ENCODE measurements at regions not wholly inside any gene's neighbourhood (a gene's known extent, or its start where the extent isn't known, plus 50 kb on each side); places are given as distances from the start of the nearest gene placed in this dataset.

DNA sequence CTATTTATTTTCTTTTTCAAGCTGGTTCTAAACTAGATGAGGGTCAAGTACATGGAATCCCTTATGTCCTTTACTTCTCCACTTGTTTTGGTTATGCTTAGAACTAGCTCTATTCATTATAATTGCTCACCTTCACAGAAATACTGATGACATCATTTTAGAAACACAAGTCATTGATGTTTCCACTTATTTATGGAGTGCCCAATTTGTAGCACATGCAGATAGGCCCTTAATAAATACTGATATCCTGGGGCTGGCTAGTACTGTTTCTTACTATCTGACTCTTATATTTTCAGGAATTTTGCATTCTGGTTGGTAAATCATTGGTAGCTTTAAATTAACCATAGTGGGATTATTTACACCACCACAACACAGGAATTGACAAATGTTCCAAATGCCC is 112.2 kb downstream of the NAA11 start:
- no peaks in the 10 kb centered on the region for H3K27me3 ChIP-seq (ENCODE audit: insufficient read depth, poor library complexity, severe bottlenecking)
- H3K4me3 ChIP-seq (replicated peaks; ENCODE audit: insufficient read depth, low read length), result no peak overlapping the region
- H3K27ac ChIP-seq (replicated peaks), result no peak overlapping the region
- TF ChIP-seq POLR2AphosphoS5 (IDR thresholded peaks at IDR 0.05; ENCODE audit: low read depth), result no peak
- TF ChIP-seq, protein P1, sequence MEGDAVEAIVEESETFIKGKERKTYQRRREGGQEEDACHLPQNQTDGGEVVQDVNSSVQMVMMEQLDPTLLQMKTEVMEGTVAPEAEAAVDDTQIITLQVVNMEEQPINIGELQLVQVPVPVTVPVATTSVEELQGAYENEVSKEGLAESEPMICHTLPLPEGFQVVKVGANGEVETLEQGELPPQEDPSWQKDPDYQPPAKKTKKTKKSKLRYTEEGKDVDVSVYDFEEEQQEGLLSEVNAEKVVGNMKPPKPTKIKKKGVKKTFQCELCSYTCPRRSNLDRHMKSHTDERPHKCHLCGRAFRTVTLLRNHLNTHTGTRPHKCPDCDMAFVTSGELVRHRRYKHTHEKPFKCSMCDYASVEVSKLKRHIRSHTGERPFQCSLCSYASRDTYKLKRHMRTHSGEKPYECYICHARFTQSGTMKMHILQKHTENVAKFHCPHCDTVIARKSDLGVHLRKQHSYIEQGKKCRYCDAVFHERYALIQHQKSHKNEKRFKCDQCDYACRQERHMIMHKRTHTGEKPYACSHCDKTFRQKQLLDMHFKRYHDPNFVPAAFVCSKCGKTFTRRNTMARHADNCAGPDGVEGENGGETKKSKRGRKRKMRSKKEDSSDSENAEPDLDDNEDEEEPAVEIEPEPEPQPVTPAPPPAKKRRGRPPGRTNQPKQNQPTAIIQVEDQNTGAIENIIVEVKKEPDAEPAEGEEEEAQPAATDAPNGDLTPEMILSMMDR (IDR thresholded peaks at IDR 0.05; ENCODE audit: insufficient read depth, low read length), result no peak
- TF ChIP-seq SPI1 (IDR thresholded peaks at IDR 0.05; ENCODE audit: borderline replicate concordance, low read depth), result no peak
- TF ChIP-seq, protein P2, sequence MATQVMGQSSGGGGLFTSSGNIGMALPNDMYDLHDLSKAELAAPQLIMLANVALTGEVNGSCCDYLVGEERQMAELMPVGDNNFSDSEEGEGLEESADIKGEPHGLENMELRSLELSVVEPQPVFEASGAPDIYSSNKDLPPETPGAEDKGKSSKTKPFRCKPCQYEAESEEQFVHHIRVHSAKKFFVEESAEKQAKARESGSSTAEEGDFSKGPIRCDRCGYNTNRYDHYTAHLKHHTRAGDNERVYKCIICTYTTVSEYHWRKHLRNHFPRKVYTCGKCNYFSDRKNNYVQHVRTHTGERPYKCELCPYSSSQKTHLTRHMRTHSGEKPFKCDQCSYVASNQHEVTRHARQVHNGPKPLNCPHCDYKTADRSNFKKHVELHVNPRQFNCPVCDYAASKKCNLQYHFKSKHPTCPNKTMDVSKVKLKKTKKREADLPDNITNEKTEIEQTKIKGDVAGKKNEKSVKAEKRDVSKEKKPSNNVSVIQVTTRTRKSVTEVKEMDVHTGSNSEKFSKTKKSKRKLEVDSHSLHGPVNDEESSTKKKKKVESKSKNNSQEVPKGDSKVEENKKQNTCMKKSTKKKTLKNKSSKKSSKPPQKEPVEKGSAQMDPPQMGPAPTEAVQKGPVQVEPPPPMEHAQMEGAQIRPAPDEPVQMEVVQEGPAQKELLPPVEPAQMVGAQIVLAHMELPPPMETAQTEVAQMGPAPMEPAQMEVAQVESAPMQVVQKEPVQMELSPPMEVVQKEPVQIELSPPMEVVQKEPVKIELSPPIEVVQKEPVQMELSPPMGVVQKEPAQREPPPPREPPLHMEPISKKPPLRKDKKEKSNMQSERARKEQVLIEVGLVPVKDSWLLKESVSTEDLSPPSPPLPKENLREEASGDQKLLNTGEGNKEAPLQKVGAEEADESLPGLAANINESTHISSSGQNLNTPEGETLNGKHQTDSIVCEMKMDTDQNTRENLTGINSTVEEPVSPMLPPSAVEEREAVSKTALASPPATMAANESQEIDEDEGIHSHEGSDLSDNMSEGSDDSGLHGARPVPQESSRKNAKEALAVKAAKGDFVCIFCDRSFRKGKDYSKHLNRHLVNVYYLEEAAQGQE (IDR thresholded peaks at IDR 0.05; ENCODE audit: insufficient replicate concordance, low read depth), result no peak
- TF ChIP-seq GABPA (IDR thresholded peaks at IDR 0.05; ENCODE audit: low read depth), result no peak
- DNase-seq (ENCODE audit: low read depth in 1 of 2, low spot score in 1 of 2), result no peak

DNA sequence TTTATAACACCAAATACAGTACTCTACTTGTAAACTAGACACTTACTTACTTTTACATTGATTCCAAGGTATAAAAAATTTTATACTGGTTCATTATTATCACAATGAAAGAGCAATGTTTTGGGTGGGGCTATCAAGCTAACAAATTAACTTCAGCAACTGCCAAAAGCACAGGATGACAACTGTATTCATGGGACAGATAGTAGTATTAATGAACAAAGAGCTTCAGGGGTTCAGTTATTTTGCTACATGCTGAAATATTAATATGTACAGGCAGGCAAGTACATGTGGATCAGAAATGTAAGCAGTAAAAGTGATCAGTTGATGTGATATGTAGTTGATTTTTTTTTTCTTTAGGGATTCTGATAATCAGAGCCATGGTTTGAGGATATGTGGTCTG is 112.9 kb downstream of the NAA11 start:
- DNase-seq (ENCODE audit: low read depth in 1 of 2, low spot score in 1 of 2), result no peak
- H3K27ac ChIP-seq (replicated peaks), result peak overlapping the region; percentile 24; the same call in 1 of the 2 replicates
- no peak for TF ChIP-seq POLR2AphosphoS5 (IDR thresholded peaks at IDR 0.05; ENCODE audit: low read depth)
- TF ChIP-seq SPI1 (IDR thresholded peaks at IDR 0.05; ENCODE audit: borderline replicate concordance, low read depth), result no peak
- TF ChIP-seq, protein P2 (IDR thresholded peaks at IDR 0.05; ENCODE audit: insufficient replicate concordance, low read depth), result no peak
- no peak for TF ChIP-seq GABPA (IDR thresholded peaks at IDR 0.05; ENCODE audit: low read depth)
- TF ChIP-seq, protein P1 (IDR thresholded peaks at IDR 0.05; ENCODE audit: insufficient read depth, low read length), result no peak
- no peak overlapping the region for H3K4me3 ChIP-seq (replicated peaks; ENCODE audit: insufficient read depth, low read length)
- H3K27me3 ChIP-seq (ENCODE audit: insufficient read depth, poor library complexity, severe bottlenecking), result no peaks in the 10 kb centered on the region

DNA sequence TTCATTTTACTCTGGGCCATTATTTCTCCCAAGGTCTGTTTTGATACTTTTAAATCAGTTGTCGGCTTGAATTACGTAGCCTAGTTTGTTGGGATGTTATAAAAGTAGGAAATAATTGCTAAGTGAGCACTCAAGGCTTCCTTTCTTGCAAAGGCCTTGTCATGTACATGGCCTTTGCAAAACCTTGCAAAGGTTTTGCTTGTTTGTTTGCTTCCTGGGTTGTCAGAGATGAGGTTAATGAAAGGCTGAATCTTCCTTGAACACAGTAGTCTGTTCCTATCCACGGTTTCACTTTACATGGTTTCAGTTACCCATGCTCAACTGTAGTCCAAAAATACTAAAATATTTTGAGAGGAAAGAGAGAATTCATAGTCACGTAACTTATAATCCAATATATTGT is 113.5 kb downstream of the NAA11 start:
- no peaks in the 10 kb centered on the region for H3K27me3 ChIP-seq (ENCODE audit: insufficient read depth, poor library complexity, severe bottlenecking)
- no peak for TF ChIP-seq POLR2AphosphoS5 (IDR thresholded peaks at IDR 0.05; ENCODE audit: low read depth)
- no peak for DNase-seq (ENCODE audit: low read depth in 1 of 2, low spot score in 1 of 2)
- H3K27ac ChIP-seq (replicated peaks), result peak overlapping the region; percentile 97
- no peak overlapping the region for H3K4me3 ChIP-seq (replicated peaks; ENCODE audit: insufficient read depth, low read length)

DNA sequence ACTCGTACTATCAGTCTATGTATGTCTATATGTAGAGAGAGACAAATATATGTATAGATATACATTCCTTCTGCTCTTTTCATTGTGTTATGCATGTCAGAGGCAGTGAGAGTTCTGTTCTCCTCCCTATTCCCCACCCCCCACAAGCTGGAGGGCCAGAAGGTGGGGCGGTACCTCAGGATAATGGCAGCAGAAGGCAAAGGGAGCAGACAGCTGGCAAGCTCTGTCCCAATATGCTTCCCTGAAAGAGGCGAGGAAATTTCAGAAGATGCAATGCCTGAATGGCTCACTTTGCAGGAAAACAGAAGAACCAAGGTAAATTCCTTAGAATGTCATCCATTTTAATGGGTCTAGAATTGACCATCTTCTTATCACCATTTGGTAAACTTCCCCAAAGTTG is 114.4 kb downstream of the NAA11 start:
- peak overlapping the region; percentile 97 for H3K27ac ChIP-seq (replicated peaks)
- TF ChIP-seq GABPA (IDR thresholded peaks at IDR 0.05; ENCODE audit: low read depth), result no peak
- TF ChIP-seq SPI1 (IDR thresholded peaks at IDR 0.05; ENCODE audit: borderline replicate concordance, low read depth), result no peak
- no peak for TF ChIP-seq POLR2AphosphoS5 (IDR thresholded peaks at IDR 0.05; ENCODE audit: low read depth)
- TF ChIP-seq, protein P2 (IDR thresholded peaks at IDR 0.05; ENCODE audit: insufficient replicate concordance, low read depth), result no peak
- TF ChIP-seq, protein P1 (IDR thresholded peaks at IDR 0.05; ENCODE audit: insufficient read depth, low read length), result no peak
- DNase-seq (ENCODE audit: low read depth in 1 of 2, low spot score in 1 of 2), result no peak
- H3K4me3 ChIP-seq (replicated peaks; ENCODE audit: insufficient read depth, low read length), result no peak overlapping the region
- H3K27me3 ChIP-seq (ENCODE audit: insufficient read depth, poor library complexity, severe bottlenecking), result no peaks in the 10 kb centered on the region

Measured in HL-60 (cell line).